Superior temporal gyrus (tissue), 1 donor: ENCODE measurements at regions not wholly inside any gene's neighbourhood (a gene's known extent, or its start where the extent isn't known, plus 50 kb on each side); places are given as distances from the start of the nearest gene placed in this dataset.

ENCODE experiments used
- DNase-seq: peaks from one replicate; pipeline ENCODE4 v3.0.0-alpha.2; 2016; ENCODE audit errors: extremely low spot score

DNA sequence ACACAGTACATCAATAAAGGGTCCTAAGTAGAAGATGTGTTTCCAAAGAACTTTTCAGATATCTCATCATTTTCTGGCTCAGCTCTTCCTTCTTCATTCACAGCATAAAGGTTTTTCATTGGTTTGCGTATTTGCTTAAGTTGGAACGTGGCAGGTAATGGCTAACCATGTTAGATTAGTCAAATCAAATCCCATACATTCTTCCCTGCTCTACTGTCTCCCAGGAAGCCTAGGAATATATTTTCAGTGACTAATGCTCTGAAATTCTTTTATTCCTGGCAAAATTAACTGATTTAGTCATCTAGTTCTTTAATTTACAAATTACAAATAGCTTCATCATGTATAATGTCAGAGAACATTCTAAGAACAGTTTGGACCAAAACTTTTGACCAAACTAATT, 99.6 kb upstream of the TMEM161B start:
- no peak for DNase-seq

DNA sequence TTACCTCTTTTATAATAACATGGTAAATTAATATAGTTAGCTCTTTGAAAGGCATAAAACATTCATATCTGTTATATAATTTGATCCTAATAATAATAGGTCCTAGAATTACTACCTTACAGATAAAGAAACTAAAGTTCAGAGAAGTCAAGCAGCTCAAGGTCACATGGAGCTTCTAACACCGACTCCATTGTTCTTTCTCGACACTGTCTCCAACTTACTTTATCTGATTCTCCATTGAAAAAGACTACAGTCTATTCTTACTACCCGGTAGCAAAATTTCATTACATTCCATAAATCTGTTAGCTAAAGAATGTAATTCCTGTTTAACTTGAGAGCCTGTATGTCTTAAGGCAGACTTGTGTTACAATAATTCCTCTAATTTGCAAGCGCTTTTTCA, 96.3 kb upstream of the TMEM161B start:
- peak; percentile 33 for DNase-seq

DNA sequence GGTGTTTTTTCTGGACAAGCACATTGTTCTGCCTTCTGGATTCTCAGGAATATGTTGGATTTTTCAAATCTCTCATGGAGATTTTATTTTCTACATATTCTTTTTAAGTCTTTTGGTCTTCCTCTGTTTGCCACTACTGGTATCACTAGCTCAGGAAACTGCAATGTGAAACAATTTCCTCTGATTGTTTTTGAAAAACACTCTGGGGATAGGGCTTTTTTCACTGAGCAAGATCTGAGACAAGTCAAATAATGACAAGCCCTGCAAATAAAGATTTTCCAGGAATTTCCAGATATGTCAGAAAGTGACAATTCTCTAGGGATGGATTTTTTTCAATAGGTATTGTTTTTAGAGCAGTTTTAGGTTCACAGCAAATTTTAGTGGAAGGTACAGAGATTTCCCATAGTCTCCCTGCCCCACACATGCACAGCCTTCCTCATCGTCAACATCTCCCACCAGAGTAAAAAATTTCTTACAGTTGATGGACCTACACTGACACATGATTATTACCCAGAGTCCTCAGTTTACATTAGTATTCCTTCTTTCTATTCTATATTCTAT, 86.9 kb upstream of the TMEM161B start:
- no peak for DNase-seq

DNA sequence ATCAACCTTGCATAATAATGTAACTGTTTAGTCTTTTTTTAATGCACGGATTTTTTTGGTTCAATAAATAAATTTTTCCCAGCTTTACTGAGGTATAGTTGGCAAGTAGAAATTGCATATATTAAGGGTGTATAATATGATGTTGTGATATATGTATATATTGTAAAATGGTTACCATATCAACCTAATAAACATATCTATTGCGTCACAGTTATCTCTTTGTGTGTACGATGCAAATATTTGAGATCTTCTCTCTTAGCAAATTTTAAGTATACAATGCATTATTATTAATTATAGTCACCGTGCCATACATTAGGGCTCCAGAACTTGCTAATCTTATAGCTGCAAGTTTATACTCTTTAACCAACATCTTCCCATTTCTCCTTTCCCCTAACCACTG, 57.2 kb upstream of the TMEM161B start:
- DNase-seq, result no peak

DNA sequence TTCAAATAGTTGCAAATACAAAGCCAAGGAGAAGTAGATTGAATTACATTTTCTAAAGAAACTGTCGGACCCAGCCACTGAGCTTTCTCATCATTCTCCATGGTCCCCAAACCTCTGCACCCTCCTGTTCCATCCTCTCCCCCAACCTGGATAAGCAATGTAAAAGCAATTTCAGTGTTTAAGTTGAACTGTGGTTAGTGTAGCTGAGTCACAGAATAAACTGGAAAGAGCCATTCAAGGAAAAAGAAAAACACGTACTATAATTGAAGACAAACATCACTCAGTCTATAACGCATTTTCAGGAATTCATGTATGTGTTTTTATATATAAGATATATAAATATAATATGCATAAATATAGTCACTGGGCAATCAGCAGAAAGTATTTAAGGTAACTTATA, 54.1 kb upstream of the TMEM161B start:
- DNase-seq, result no peak
